Endothelial cell of umbilical vein (primary cell): ENCODE measurements at regions not wholly inside any gene's neighbourhood (a gene's known extent, or its start where the extent isn't known, plus 50 kb on each side); places are given as distances from the start of the nearest gene placed in this dataset.

Experiments
- BruUV-seq: library from RNA; stranded (reverse); fragments of 400-500 nt; replicated peaks from 2 replicates; lab custom pipeline; 2021; lab: Mats Ljungman, UMichigan
- CTCF ChIA-PET: fragments of 300-600, 350-600 bp; sonication (Branson Sonifier 250); formaldehyde crosslinking; loops from one replicate; lab custom pipeline; 2021; ENCODE audit warnings: antibody characterized with exemption, inconsistent platforms; lab: Charles Lee
- POLR2A ChIA-PET: fragments of 300-600, 350-600 bp; sonication (Branson Sonifier 250); formaldehyde crosslinking; loops from one replicate; lab custom pipeline; 2021; ENCODE audit warnings: antibody characterized with exemption, inconsistent platforms; lab: Charles Lee
- DNase-seq: peaks from one replicate; pipeline ENCODE4 v3.0.0-alpha.2; 2011; ENCODE audit warnings: low read depth, low spot score
- FAIRE-seq: peaks from 2 replicates; lab custom pipeline; 2011; peaks lifted over from hg19 to GRCh38; lab: Jason Lieb, UNC
- H2AFZ ChIP-seq: 2 replicates; pipeline ENCODE4 v1.6.0; 2012; ENCODE audit warnings: low read depth, low read length, control low read depth, inconsistent platforms
- H3K27ac ChIP-seq: 2 replicates; pipeline ENCODE4 v1.5.1; 2011; ENCODE audit warnings: low read depth, mild to moderate bottlenecking, control low read depth, low read length, moderate library complexity; ENCODE audit not compliant: insufficient read depth
- H3K27me3 ChIP-seq, 2 experiments: 2 replicates each; pipeline versions ENCODE4 v1.6.0 to v1.6.1; 2011; ENCODE audit warnings: low read length in 2 of 2, mixed read lengths in 1 of 2; ENCODE audit not compliant: control insufficient read depth in 2 of 2, insufficient read depth in 2 of 2
- H3K36me3 ChIP-seq, 2 experiments: 2 replicates in 1 of 2; 3 replicates in 1 of 2; pipeline ENCODE4 v1.5.1; 2011; ENCODE audit warnings: low read length in 2 of 2, mild to moderate bottlenecking in 1 of 2, moderate library complexity in 1 of 2; ENCODE audit not compliant: control insufficient read depth in 2 of 2, insufficient read depth in 2 of 2; ENCODE audit errors: extremely low read depth in 1 of 2
- H3K4me1 ChIP-seq: 3 replicates; pipeline ENCODE4 v1.5.1; 2011; ENCODE audit warnings: mild to moderate bottlenecking, low read length; ENCODE audit not compliant: control insufficient read depth, insufficient read depth; ENCODE audit errors: extremely low read depth
- H3K4me2 ChIP-seq: 2 replicates; pipeline ENCODE4 v1.6.1; 2011; ENCODE audit warnings: low read length, control low read depth, mixed read lengths; ENCODE audit not compliant: insufficient read depth
- H3K4me3 ChIP-seq, 3 experiments: fragments of 200-600 bp in 1 of 3; sonication (generic), shearing (Covaris generic) in 1 of 3; replicated peaks in 1 of 3; 2 replicates each; pipeline ENCODE4 v1.5.1; 2011 to 2016; ENCODE audit warnings: control low read depth in 3 of 3, low read length in 3 of 3, mild to moderate bottlenecking in 2 of 3, inconsistent platforms in 1 of 3, low read depth in 1 of 3, moderate library complexity in 1 of 3; ENCODE audit not compliant: insufficient read depth in 1 of 3
- H3K79me2 ChIP-seq: 2 replicates; pipeline ENCODE4 v1.6.0; 2012; ENCODE audit warnings: low read length, inconsistent platforms; ENCODE audit not compliant: control insufficient read depth, insufficient read depth
- H3K9ac ChIP-seq: replicated peaks from 2 replicates; pipeline ENCODE3; 2011; ENCODE audit warnings: low read length, control low read depth; ENCODE audit not compliant: insufficient read depth; ENCODE audit errors: extremely low read depth
- H3K9me1 ChIP-seq: replicated peaks from 3 replicates; pipeline ENCODE4 v1.6.0; 2011; ENCODE audit warnings: mild to moderate bottlenecking, low read length; ENCODE audit not compliant: control insufficient read depth, insufficient read depth; ENCODE audit errors: extremely low read depth
- H3K9me3 ChIP-seq: replicated peaks from 2 replicates; pipeline ENCODE4 v1.5.1; 2012; ENCODE audit warnings: low read length, inconsistent platforms; ENCODE audit not compliant: control insufficient read depth, insufficient read depth
- H4K20me1 ChIP-seq: replicated peaks from 2 replicates; pipeline ENCODE3; 2011; ENCODE audit warnings: mild to moderate bottlenecking, low read length; ENCODE audit not compliant: control insufficient read depth, insufficient read depth; ENCODE audit errors: extremely low read depth
- CTCF ChIP-seq, 2 donors: IDR thresholded peaks; 1 replicate in 1 of 2; 2 replicates in 1 of 2; pipeline ENCODE4 v1.5.1; 2011; ENCODE audit warnings: low read length in 2 of 2, mild to moderate bottlenecking in 2 of 2, moderate library complexity in 2 of 2, control low read depth in 1 of 2, inconsistent platforms in 1 of 2, low read depth in 1 of 2; ENCODE audit not compliant: insufficient read depth in 1 of 2; ENCODE audit errors: extremely low read depth in 1 of 2
- EZH2 ChIP-seq: IDR thresholded peaks from 2 replicates; pipeline ENCODE4 v1.6.1; 2012; ENCODE audit warnings: borderline replicate concordance, low read depth, mild to moderate bottlenecking, moderate library complexity, low read length, inconsistent platforms; ENCODE audit not compliant: severe bottlenecking
- FOS ChIP-seq: IDR thresholded peaks from 2 replicates; pipeline ENCODE4 v1.6.1; 2011; ENCODE audit warnings: mild to moderate bottlenecking, low read length, moderate library complexity, borderline replicate concordance; ENCODE audit not compliant: insufficient read depth
- GATA2 ChIP-seq: IDR thresholded peaks from 2 replicates; pipeline ENCODE4 v1.7.0; 2011; ENCODE audit warnings: low read depth, mild to moderate bottlenecking, moderate library complexity, mixed read lengths, low read length; ENCODE audit not compliant: insufficient read length, insufficient read depth
- JUN ChIP-seq: IDR thresholded peaks from 2 replicates; pipeline ENCODE4 v1.6.1; 2011; ENCODE audit warnings: borderline replicate concordance, low read depth; ENCODE audit not compliant: insufficient read length, insufficient read depth
- MAX ChIP-seq: IDR thresholded peaks from 2 replicates; pipeline ENCODE4 v1.6.1; 2011; ENCODE audit not compliant: insufficient read depth, insufficient read length
- MYC ChIP-seq: IDR thresholded peaks from one replicate; pipeline ENCODE4 v1.6.1; 2011; ENCODE audit warnings: mild to moderate bottlenecking, low read depth, low read length
- POLR2A ChIP-seq: IDR thresholded peaks from 2 replicates; pipeline ENCODE4 v1.6.1; 2012; ENCODE audit warnings: low read depth, mild to moderate bottlenecking, control low read depth, low read length
- POLR2AphosphoS5 ChIP-seq: IDR thresholded peaks from 2 replicates; pipeline ENCODE4 v1.6.1; 2012; ENCODE audit warnings: low read depth, mild to moderate bottlenecking, control low read depth, low read length, moderate library complexity; ENCODE audit not compliant: insufficient read depth
- dilution Hi-C: fragments of 300-500 bp; cut with MboI; formaldehyde crosslinking; loops from one replicate; pipeline ENCODE4 v1.15.0; 2019; ENCODE audit warnings: low sequenced_read_pairs; ENCODE audit not compliant: extremely low pct_ligation_motif_present
- intact Hi-C: fragments of 100-400 bp; cut with micrococcal nuclease; formaldehyde crosslinking; loops from one replicate; pipeline ENCODE4 v1.10.0; 2022

- FAIRE-seq (no peak), DNase-seq (no peak)
- Histone ChIP-seq H3K4me3 (no peak overlapping the region), H3K27me3 (no peaks in the 10 kb centered on the region), H3K9ac (no peak overlapping the region), H3K36me3 (no peaks in the 10 kb centered on the region), H3K27ac (no peak overlapping the region), H3K4me2 (no peak overlapping the region), H2AFZ (no peak overlapping the region), H3K79me2 (no peaks in the 10 kb centered on the region), H4K20me1 (no peaks in the 10 kb centered on the region), H3K9me3 (no peaks in the 10 kb centered on the region), H3K9me1 (no peaks in the 10 kb centered on the region), H3K4me1 (no peaks in the 10 kb centered on the region)
- dilution Hi-C loops = no loop called here
- ChIA-PET POLR2A (no interaction called here), CTCF (no interaction called here)
- no peak for TF ChIP-seq FOS
- no peak for TF ChIP-seq EZH2
- no peak for TF ChIP-seq MYC
- no peak for TF ChIP-seq GATA2
- TF ChIP-seq JUN = no peak
- TF ChIP-seq MAX = no peak
- no peak for TF ChIP-seq POLR2A
- TF ChIP-seq CTCF (IDR thresholded peaks at IDR 0.05; ENCODE audit: extremely low read depth in 1 of 2, insufficient read depth in 1 of 2, low read depth in 1 of 2, low read length in 2 of 2) = no peak
- TF ChIP-seq POLR2AphosphoS5 = no peak
- intact Hi-C loops = no loop called here
- BruUV-seq = no TSS peak
These were observed 368.0 kb upstream of the DLGAP1 start for GRCh38 chr18:4823091-4823490.
